ENCODE measurements at regions not wholly inside any gene's neighbourhood (a gene's known extent, or its start where the extent isn't known, plus 50 kb on each side); places are given as distances from the start of the nearest gene placed in this dataset.

GRCh38 chr12:90000721-90001120 is 292.1 kb upstream of the ATP2B1 start:
- H3K4me1 ChIP-seq (ENCODE audit: insufficient read depth): peaks cover 2% of the 10 kb centered on the region
- no peak for DNase-seq (ENCODE audit: extremely low spot score)
- no peak overlapping the region for H3K4me3 ChIP-seq (ENCODE audit: low read depth, low read length)
- 88% methylated on average over 3 of the region's 3 CpGs for WGBS
- no peak overlapping the region for H3K27ac ChIP-seq (ENCODE audit: low read depth)
- H3K36me3 ChIP-seq (ENCODE audit: insufficient read depth): no peaks in the 10 kb centered on the region

- Histone ChIP-seq H3K4me3 (ENCODE audit: low read depth, low read length) (no peak overlapping the region), H3K27ac (ENCODE audit: low read depth) (no peak overlapping the region), H3K36me3 (ENCODE audit: insufficient read depth) (no peaks in the 10 kb centered on the region), H3K4me1 (ENCODE audit: insufficient read depth) (peaks cover 2% of the 10 kb centered on the region)
- no peak for DNase-seq (ENCODE audit: extremely low spot score)
- WGBS: 26% methylated on average over 2 of the region's 2 CpGs
Measured at GRCh38 chr12:89999699-90000505, 291.3 kb upstream of the ATP2B1 start.

- Histone ChIP-seq H3K4me3 (ENCODE audit: low read depth, low read length) (no peak overlapping the region), H3K36me3 (ENCODE audit: insufficient read depth) (no peaks in the 10 kb centered on the region), H3K27ac (ENCODE audit: low read depth) (no peak overlapping the region), H3K4me1 (ENCODE audit: insufficient read depth) (peaks cover 2% of the 10 kb centered on the region)
- WGBS: 65% methylated on average over 1 of the region's 1 CpG
- no peak for DNase-seq (ENCODE audit: extremely low spot score)
Measured at GRCh38 chr12:89995870-89996269, 287.2 kb upstream of the ATP2B1 start.

GRCh38 chr12:89994911-89995310 is 286.3 kb upstream of the ATP2B1 start:
- Histone ChIP-seq H3K4me1 (ENCODE audit: insufficient read depth) (peaks cover 2% of the 10 kb centered on the region), H3K27ac (ENCODE audit: low read depth) (no peak overlapping the region), H3K4me3 (ENCODE audit: low read depth, low read length) (no peak overlapping the region), H3K36me3 (ENCODE audit: insufficient read depth) (no peaks in the 10 kb centered on the region)
- 97% methylated on average over 1 of the region's 1 CpG for WGBS
- DNase-seq (ENCODE audit: extremely low spot score): no peak

- no peak for DNase-seq (ENCODE audit: extremely low spot score)
- 95% methylated on average over 1 of the region's 1 CpG for WGBS
- H3K36me3 ChIP-seq (ENCODE audit: insufficient read depth): no peaks in the 10 kb centered on the region
- peaks cover 2% of the 10 kb centered on the region for H3K4me1 ChIP-seq (ENCODE audit: insufficient read depth)
- H3K27ac ChIP-seq (ENCODE audit: low read depth): no peak overlapping the region
- H3K4me3 ChIP-seq (ENCODE audit: low read depth, low read length): no peak overlapping the region
Measured at GRCh38 chr12:89993632-89994031, 285.0 kb upstream of the ATP2B1 start.

- peak; percentile 41 for DNase-seq (ENCODE audit: extremely low spot score)
- no peak overlapping the region for H3K4me3 ChIP-seq (ENCODE audit: low read depth, low read length)
- 82% methylated on average over 2 of the region's 2 CpGs for WGBS
Measured at GRCh38 chr12:89992668-89993451, 284.2 kb upstream of the ATP2B1 start.

GRCh38 chr12:89991807-89992590 is 283.4 kb upstream of the ATP2B1 start:
- WGBS: 93% methylated on average over 6 of the region's 6 CpGs
- no peak for DNase-seq (ENCODE audit: extremely low spot score)
- no peak overlapping the region for H3K27ac ChIP-seq (ENCODE audit: low read depth)
- H3K36me3 ChIP-seq (ENCODE audit: insufficient read depth): no peaks in the 10 kb centered on the region
- peaks cover 2% of the 10 kb centered on the region for H3K4me1 ChIP-seq (ENCODE audit: insufficient read depth)
- no peak overlapping the region for H3K4me3 ChIP-seq (ENCODE audit: low read depth, low read length)

More at GRCh38 chr12:89992668-89993451, 284.2 kb upstream of the ATP2B1 start:
- H3K27ac ChIP-seq (ENCODE audit: low read depth): no peak overlapping the region
- H3K4me1 ChIP-seq (ENCODE audit: insufficient read depth): peaks cover 2% of the 10 kb centered on the region
- no peaks in the 10 kb centered on the region for H3K36me3 ChIP-seq (ENCODE audit: insufficient read depth)

GRCh38 chr12:89988188-89988915 is 279.7 kb upstream of the ATP2B1 start:
- no peak for DNase-seq (ENCODE audit: extremely low spot score)
- WGBS: 27% methylated on average over 5 of the region's 5 CpGs
- Histone ChIP-seq H3K27ac (ENCODE audit: low read depth) (no peak overlapping the region), H3K4me1 (ENCODE audit: insufficient read depth) (no peaks in the 10 kb centered on the region), H3K4me3 (ENCODE audit: low read depth, low read length) (no peak overlapping the region), H3K36me3 (ENCODE audit: insufficient read depth) (no peaks in the 10 kb centered on the region)

- no peak overlapping the region for H3K4me3 ChIP-seq (ENCODE audit: low read depth, low read length)
- H3K27ac ChIP-seq (ENCODE audit: low read depth): no peak overlapping the region
- no peaks in the 10 kb centered on the region for H3K4me1 ChIP-seq (ENCODE audit: insufficient read depth)
- DNase-seq (ENCODE audit: extremely low spot score): no peak
- H3K36me3 ChIP-seq (ENCODE audit: insufficient read depth): no peaks in the 10 kb centered on the region
- 97% methylated on average over 1 of the region's 1 CpG for WGBS
Measured at GRCh38 chr12:89985935-89986334, 277.3 kb upstream of the ATP2B1 start.

- H3K4me3 ChIP-seq (ENCODE audit: low read depth, low read length): no peak overlapping the region
- 94% methylated on average over 8 of the region's 8 CpGs for WGBS
- H3K4me1 ChIP-seq (ENCODE audit: insufficient read depth): no peaks in the 10 kb centered on the region
- H3K27ac ChIP-seq (ENCODE audit: low read depth): no peak overlapping the region
- no peak for DNase-seq (ENCODE audit: extremely low spot score)
- no peaks in the 10 kb centered on the region for H3K36me3 ChIP-seq (ENCODE audit: insufficient read depth)
Measured at GRCh38 chr12:89984846-89985245, 276.2 kb upstream of the ATP2B1 start.

- DNase-seq (ENCODE audit: extremely low spot score): no peak
- Histone ChIP-seq H3K4me1 (ENCODE audit: insufficient read depth) (no peaks in the 10 kb centered on the region), H3K27ac (ENCODE audit: low read depth) (no peak overlapping the region), H3K4me3 (ENCODE audit: low read depth, low read length) (no peak overlapping the region), H3K36me3 (ENCODE audit: insufficient read depth) (no peaks in the 10 kb centered on the region)
- WGBS: 97% methylated on average over 1 of the region's 1 CpG
Measured at GRCh38 chr12:89983622-89984021, 275.0 kb upstream of the ATP2B1 start.

GRCh38 chr12:89980236-89980635 is 271.6 kb upstream of the ATP2B1 start:
- no peak overlapping the region for H3K27ac ChIP-seq (ENCODE audit: low read depth)
- no peaks in the 10 kb centered on the region for H3K36me3 ChIP-seq (ENCODE audit: insufficient read depth)
- no peaks in the 10 kb centered on the region for H3K4me1 ChIP-seq (ENCODE audit: insufficient read depth)
- no peak for DNase-seq (ENCODE audit: extremely low spot score)
- no peak overlapping the region for H3K4me3 ChIP-seq (ENCODE audit: low read depth, low read length)
- whole genome bisulfite sequencing: 60% methylated on average over 3 of the region's 3 CpGs
